ENCODE measurements at regions not wholly inside any gene's neighbourhood (a gene's known extent, or its start where the extent isn't known, plus 50 kb on each side); places are given as distances from the start of the nearest gene placed in this dataset.

DNA sequence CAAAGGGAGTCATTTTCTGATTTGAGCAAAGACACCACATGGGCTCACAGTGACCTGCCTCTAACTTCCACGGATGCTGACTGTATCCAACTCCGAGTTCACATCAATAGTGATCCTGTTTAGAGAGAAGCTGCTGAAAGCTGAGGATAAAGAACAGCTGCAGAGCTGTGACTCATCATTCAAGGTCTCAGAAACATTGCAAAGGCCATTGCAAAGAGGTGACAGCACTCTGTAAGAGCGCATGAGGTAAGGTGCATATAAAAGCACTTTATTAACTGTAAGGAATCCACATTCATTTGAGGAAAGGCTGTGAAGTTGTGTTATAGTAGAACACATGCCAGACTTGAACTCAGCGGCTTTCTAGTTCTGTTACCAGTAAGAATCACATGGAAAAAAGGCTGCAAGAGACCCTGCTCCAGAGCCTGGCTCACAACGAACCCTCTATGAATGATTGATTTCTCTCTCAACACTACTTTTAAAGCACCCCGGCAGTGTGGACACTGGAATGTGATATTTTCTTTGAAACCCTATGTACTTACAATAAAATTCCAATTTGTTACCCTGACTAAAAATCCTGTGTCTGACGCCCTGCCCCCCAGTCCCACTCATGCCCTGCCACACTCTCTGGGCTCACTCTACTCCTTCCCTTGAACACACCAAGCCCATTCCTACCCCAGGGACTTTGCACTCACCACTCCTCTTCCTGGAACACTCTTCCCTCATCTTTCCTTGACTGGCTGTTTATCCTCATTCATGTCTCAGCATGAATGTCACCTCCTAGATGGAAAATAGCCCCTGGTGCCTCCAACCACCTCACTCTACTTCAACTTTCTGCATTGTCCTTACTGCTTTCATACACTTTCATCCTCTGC lies 111.2 kb downstream of the LSM3 start:
- TF ChIP-seq, protein P1, sequence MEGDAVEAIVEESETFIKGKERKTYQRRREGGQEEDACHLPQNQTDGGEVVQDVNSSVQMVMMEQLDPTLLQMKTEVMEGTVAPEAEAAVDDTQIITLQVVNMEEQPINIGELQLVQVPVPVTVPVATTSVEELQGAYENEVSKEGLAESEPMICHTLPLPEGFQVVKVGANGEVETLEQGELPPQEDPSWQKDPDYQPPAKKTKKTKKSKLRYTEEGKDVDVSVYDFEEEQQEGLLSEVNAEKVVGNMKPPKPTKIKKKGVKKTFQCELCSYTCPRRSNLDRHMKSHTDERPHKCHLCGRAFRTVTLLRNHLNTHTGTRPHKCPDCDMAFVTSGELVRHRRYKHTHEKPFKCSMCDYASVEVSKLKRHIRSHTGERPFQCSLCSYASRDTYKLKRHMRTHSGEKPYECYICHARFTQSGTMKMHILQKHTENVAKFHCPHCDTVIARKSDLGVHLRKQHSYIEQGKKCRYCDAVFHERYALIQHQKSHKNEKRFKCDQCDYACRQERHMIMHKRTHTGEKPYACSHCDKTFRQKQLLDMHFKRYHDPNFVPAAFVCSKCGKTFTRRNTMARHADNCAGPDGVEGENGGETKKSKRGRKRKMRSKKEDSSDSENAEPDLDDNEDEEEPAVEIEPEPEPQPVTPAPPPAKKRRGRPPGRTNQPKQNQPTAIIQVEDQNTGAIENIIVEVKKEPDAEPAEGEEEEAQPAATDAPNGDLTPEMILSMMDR (IDR thresholded peaks at IDR 0.05; ENCODE audit: borderline replicate concordance, insufficient read depth, low read depth, low read length) = no peak
- no peak overlapping the region for H3K4me3 ChIP-seq (ENCODE audit: low read depth, low read length)

GRCh38 chr3:14290631-14291385 lies 111.6 kb upstream of the SLC6A6 start:
- TF ChIP-seq, protein P1 (IDR thresholded peaks at IDR 0.05; ENCODE audit: borderline replicate concordance, insufficient read depth, low read depth, low read length) = no peak
- H3K4me3 ChIP-seq (ENCODE audit: low read depth, low read length) = no peak overlapping the region

DNA sequence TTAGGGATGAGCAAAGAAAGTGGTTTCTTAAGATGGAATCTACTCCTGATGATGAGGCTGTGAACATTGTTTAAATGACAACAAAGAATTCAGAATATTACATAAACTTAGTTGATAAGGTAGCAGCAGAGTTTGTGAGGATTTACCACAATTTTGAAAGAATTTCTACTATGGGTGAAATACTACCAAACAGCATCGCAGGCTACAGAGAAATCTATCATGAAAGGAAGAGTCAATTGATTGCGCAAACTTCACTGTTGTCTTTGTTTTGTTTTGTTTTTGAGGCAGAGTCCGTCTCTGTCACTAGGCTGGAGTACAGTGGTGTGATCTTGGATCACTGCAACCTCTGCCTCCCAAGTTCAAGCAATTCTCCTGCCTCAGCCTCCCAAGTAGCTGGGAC lies 107.4 kb upstream of the SLC6A6 start:
- TF ChIP-seq, protein P1 (IDR thresholded peaks at IDR 0.05; ENCODE audit: borderline replicate concordance, insufficient read depth, low read depth, low read length) = no peak

DNA sequence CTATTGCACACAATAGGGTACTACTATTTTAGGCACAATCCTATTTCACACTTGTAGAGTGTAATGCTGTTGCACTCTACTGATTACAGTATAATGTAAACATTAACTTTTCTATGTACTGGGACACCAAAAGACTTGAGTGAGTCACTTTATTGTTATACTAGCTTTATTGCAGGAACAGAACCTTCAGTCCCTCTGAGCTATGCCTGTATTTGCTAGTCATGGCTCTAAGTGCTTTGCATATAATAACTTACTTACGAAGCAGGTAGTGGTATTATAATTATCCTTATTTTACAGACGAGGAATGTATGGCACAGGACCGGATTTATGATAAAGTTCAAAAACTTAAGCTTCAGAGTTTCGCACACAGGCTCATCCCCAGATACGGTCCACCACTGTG lies 106.6 kb upstream of the SLC6A6 start:
- no peak overlapping the region for H3K4me3 ChIP-seq (ENCODE audit: low read depth, low read length)
- TF ChIP-seq, protein P1 (IDR thresholded peaks at IDR 0.05; ENCODE audit: borderline replicate concordance, insufficient read depth, low read depth, low read length) = no peak

More for the DNA sequence above, 107.4 kb upstream of the SLC6A6 start:
- no peak overlapping the region for H3K4me3 ChIP-seq (ENCODE audit: low read depth, low read length)

DNA sequence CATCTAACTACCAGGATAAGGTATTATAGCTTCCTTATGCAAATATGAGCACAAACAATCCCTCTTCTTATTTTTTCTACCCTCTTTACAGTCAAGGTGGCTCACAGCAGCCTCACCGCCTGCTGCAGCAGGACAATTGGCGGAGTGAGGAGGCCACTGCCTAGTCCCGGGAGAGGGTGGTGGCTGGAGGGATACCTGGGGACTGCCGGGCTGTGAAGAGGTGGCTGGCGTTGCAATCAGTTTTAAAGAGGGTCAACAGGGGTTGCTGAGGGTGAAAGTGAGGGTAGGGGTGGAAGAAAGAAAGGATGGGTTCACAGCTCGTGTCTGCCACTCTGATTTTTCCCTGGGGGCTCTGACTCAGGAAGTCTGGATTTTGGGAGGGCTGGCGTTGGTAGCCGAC lies 105.1 kb upstream of the SLC6A6 start:
- no peak overlapping the region for H3K4me3 ChIP-seq (ENCODE audit: low read depth, low read length)
- TF ChIP-seq, protein P1 (IDR thresholded peaks at IDR 0.05; ENCODE audit: borderline replicate concordance, insufficient read depth, low read depth, low read length) = no peak

DNA sequence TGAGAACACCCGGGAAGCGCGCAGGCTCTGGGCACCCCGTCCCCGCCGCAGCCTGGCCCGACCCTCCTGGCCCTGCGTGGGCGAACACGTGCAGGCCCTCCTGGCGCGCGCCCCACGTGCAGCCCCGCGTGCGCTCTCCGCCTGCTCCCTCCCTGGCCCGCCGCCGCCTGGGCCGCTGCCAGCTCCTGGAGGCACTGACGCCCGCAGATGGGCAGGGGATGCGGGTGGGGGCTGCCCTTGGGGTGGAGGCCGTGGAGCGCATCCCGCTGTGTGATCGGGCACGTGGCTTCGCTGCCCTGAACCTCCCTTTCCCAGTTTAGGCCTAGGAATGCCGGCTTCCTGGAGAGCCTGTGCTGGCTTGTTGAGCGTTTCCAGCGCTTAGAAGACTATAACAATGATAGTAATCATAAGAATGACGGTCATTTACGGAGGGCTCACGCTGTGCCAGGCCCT lies 104.6 kb upstream of the SLC6A6 start:
- no peak overlapping the region for H3K4me3 ChIP-seq (ENCODE audit: low read depth, low read length)
- TF ChIP-seq, protein P1 (IDR thresholded peaks at IDR 0.05; ENCODE audit: borderline replicate concordance, insufficient read depth, low read depth, low read length) = no peak
